ENCODE measurements at regions not wholly inside any gene's neighbourhood (a gene's known extent, or its start where the extent isn't known, plus 50 kb on each side); places are given as distances from the start of the nearest gene placed in this dataset.

- no peak for TF ChIP-seq STAT1 (IDR thresholded peaks at IDR 0.05; ENCODE audit: unreplicated experiment)
- no peak for TF ChIP-seq ETS1 (IDR thresholded peaks at IDR 0.05)
- no peak for TF ChIP-seq JUNB (IDR thresholded peaks at IDR 0.05; ENCODE audit: unreplicated experiment)
- TF ChIP-seq REST (IDR thresholded peaks at IDR 0.05; ENCODE audit: unreplicated experiment): no peak
- no peak for TF ChIP-seq EZH2 (IDR thresholded peaks at IDR 0.05; ENCODE audit: low read depth, unreplicated experiment)
These were observed 237.7 kb upstream of the ZFHX3 start (continued) for GRCh38 chr16:73285436-73286201.

- H3K36me3 ChIP-seq (ENCODE audit: insufficient read depth): no peaks in the 10 kb centered on the region
- H3K9me2 ChIP-seq (ENCODE audit: insufficient read depth): peaks cover 5% of the 10 kb centered on the region; the same call in 1 of the 2 replicates
- H3F3A ChIP-seq (replicated peaks; ENCODE audit: low read depth): no peaks in the 10 kb centered on the region
- H3K27me3 ChIP-seq (ENCODE audit: insufficient read depth): no peaks in the 10 kb centered on the region
- Mint-ChIP-seq H3K36me3 (ENCODE audit: low read depth) (no peaks in the 10 kb centered on the region), H3K4me1 (no peaks in the 10 kb centered on the region), H3K27me3 (ENCODE audit: insufficient read depth, low read depth, poor library complexity) (no peaks in the 10 kb centered on the region), H3K4me3 (no peak overlapping the region), H3K27ac (no peak overlapping the region), H3K9me3 (no peaks in the 10 kb centered on the region; the same call in 2 of the 3 replicates)
- DNase-seq (ENCODE audit: low spot score) (no peak), ATAC-seq (no peak)
- no peak overlapping the region for H2AFZ ChIP-seq
- H3K4me2 ChIP-seq: no peak overlapping the region
- no peak for TF ChIP-seq CREB1 (CRISPR knock-in tag; IDR thresholded peaks at IDR 0.05; ENCODE audit: low read depth)
- no peaks in the 10 kb centered on the region for H3K79me2 ChIP-seq (replicated peaks; ENCODE audit: insufficient read depth)
- H3K4me1 ChIP-seq (ENCODE audit: insufficient read depth): no peaks in the 10 kb centered on the region
- H3K27ac ChIP-seq (ENCODE audit: low read depth): no peak overlapping the region
- H3K4me3 ChIP-seq: no peak overlapping the region
- no peaks in the 10 kb centered on the region for H4K20me1 ChIP-seq (replicated peaks; ENCODE audit: insufficient read depth)
These were observed 232.5 kb upstream of the ZFHX3 start for GRCh38 chr16:73280388-73280787.

GRCh38 chr16:73279451-73279850 lies 231.5 kb upstream of the ZFHX3 start:
- H4K20me1 ChIP-seq (replicated peaks; ENCODE audit: insufficient read depth): no peaks in the 10 kb centered on the region
- no peaks in the 10 kb centered on the region for H3K27me3 Mint-ChIP-seq (ENCODE audit: insufficient read depth, low read depth, poor library complexity)
- H3K27ac Mint-ChIP-seq: no peak overlapping the region
- no peaks in the 10 kb centered on the region for H3K36me3 Mint-ChIP-seq (ENCODE audit: low read depth)
- H3K9me2 ChIP-seq (ENCODE audit: insufficient read depth): peaks cover 5% of the 10 kb centered on the region; the same call in 1 of the 2 replicates
- H3K9me3 Mint-ChIP-seq: no peaks in the 10 kb centered on the region; the same call in 2 of the 3 replicates
- DNase-seq (ENCODE audit: low spot score): no peak
- no peaks in the 10 kb centered on the region for H3K4me1 ChIP-seq (ENCODE audit: insufficient read depth)
- H3K36me3 ChIP-seq (ENCODE audit: insufficient read depth): no peaks in the 10 kb centered on the region
- H3K27ac ChIP-seq (ENCODE audit: low read depth): no peak overlapping the region
- no peak overlapping the region for H2AFZ ChIP-seq
- ATAC-seq: no peak
- no peaks in the 10 kb centered on the region for H3K4me1 Mint-ChIP-seq
- H3K27me3 ChIP-seq (ENCODE audit: insufficient read depth): no peaks in the 10 kb centered on the region
- H3K79me2 ChIP-seq (replicated peaks; ENCODE audit: insufficient read depth): no peaks in the 10 kb centered on the region
- H3K4me3 ChIP-seq: no peak overlapping the region
- TF ChIP-seq ZNF331 (CRISPR knock-in tag; IDR thresholded peaks at IDR 0.05; ENCODE audit: low read depth) (no peak), ETS1 (IDR thresholded peaks at IDR 0.05) (no peak), NANOG (IDR thresholded peaks at IDR 0.05; ENCODE audit: borderline replicate concordance) (no peak), EZH2phosphoT487 (IDR thresholded peaks at IDR 0.05; ENCODE audit: unreplicated experiment) (no peak), CTCF (conservative IDR thresholded peaks at IDR 0.05; ENCODE audit: low read depth in 2 of 2) (no peak)
- no peak overlapping the region for H3K4me3 Mint-ChIP-seq
- H3K4me2 ChIP-seq: no peak overlapping the region
- H3F3A ChIP-seq (replicated peaks; ENCODE audit: low read depth): no peaks in the 10 kb centered on the region
